Activated CD8-positive, alpha-beta memory T cell treated with anti-CD3 and anti-CD28 coated beads, Interleukin-2, amount 50 U/mL, for 4 hours (primary cell): ENCODE measurements at regions not wholly inside any gene's neighbourhood (a gene's known extent, or its start where the extent isn't known, plus 50 kb on each side); places are given as distances from the start of the nearest gene placed in this dataset.

Experiments
- DNase-seq: peaks from one replicate; pipeline ENCODE4 v3.0.0-alpha.2; 2020

- no peak for DNase-seq
Measured at GRCh38 chr4:53809816-53810215, 218.5 kb upstream of the LNX1 start.

GRCh38 chr4:53805291-53805690, 214.0 kb upstream of the LNX1 start:
- DNase-seq: no peak

- DNase-seq: no peak
Measured at GRCh38 chr4:53804719-53805118, 213.4 kb upstream of the LNX1 start.

GRCh38 chr4:53802500-53802899, 211.2 kb upstream of the LNX1 start:
- no peak for DNase-seq

DNA sequence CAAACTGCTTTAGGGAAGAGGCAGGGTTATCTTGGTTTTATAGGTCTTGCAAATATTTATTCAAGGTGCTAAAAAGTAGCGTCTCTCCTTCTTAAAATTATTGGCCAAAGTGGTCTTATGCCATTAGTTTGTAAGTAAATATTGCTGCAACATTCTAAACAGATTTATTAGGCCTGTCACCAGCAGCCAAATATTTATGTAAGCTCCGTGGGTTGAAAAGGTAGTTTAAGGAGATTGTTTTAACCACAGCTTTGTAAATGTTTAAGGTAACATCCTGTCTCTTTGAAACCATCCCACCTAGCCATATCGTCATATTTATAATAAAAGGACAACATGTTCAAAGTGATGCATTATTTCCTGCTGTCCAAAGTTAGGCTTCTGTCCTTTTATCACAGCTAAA, 210.1 kb upstream of the LNX1 start:
- DNase-seq: no peak

GRCh38 chr4:53800741-53801140, 209.5 kb upstream of the LNX1 start:
- no peak for DNase-seq

- no peak for DNase-seq
Measured at GRCh38 chr4:53793096-53793495, 201.8 kb upstream of the LNX1 start.

DNA sequence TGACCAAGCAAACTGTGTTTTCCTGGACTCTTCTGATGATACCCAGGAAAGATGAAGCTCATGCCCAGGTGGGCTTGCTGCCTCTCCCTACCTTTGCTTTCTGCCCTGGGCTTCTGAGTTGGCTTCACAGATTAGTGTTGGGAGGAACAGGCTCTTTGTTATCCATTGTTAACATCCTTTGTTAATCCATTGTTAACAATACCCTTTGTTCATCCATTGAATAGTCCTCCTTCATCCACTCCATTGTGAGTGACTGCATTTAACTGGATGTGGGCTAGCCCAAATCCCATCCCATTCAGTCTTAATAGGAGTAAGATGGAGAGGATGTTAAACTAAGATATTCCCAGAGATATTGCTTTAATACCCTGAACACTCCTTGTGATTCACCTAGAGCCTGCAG, 199.0 kb upstream of the LNX1 start:
- no peak for DNase-seq

GRCh38 chr4:53788621-53789020, 197.3 kb upstream of the LNX1 start:
- no peak for DNase-seq

GRCh38 chr4:53788011-53788410, 196.7 kb upstream of the LNX1 start:
- DNase-seq: no peak

- DNase-seq: no peak
Measured at GRCh38 chr4:53786632-53787031, 195.3 kb upstream of the LNX1 start.

GRCh38 chr4:53785996-53786395, 194.7 kb upstream of the LNX1 start:
- DNase-seq: no peak

- no peak for DNase-seq
Measured at GRCh38 chr4:53784112-53784511, 192.8 kb upstream of the LNX1 start.

DNA sequence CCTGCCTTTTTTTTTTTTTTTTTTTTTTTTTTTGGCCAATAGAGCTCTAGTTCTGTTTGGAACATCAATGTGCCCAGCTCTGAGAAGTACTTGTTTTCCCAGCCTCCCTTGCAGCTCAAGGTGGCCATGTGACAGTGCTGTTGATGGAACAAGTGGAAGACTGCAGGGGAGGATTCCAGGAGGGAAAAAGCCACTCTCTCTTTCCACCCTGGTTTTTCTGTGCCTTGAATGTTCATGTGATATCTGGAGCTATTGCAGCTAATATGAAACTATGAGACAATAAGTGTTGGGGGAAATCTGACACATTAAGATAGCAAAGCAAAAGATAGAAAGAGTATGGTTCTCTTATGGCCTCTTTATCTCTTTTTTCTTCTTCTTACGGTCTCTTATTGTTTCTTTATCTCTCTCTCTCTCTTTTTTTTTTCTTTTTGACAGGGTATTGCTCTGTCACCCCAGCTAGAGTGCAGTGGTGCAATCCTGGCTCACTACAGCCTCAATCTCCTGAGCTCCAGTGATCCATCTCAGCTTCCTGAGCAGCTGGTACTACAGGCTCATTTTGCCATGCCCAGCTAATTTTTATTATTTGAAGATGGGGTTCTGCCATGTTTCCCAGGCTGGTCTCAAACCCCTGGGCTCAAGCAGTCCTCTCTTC, 192.0 kb upstream of the LNX1 start:
- no peak for DNase-seq

DNA sequence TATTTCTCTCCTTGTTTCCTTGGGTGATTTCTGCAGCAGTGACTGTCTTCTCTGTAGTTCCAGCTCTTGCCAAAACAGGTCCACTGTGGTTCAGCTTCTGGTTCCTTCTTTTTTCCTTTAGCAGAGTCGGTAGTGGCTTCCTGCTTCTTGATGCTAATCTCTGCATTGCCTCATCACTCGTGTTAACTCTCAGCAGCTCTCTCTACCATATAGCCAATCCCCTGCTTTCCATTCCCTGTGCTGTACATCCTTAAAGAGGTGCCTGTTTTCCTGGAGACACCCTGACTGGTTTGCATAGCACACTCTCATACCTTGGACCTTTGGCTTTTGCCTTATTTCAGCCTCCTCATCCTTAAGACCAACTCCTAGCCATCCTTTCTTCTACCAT, 191.2 kb upstream of the LNX1 start:
- DNase-seq: no peak

DNA sequence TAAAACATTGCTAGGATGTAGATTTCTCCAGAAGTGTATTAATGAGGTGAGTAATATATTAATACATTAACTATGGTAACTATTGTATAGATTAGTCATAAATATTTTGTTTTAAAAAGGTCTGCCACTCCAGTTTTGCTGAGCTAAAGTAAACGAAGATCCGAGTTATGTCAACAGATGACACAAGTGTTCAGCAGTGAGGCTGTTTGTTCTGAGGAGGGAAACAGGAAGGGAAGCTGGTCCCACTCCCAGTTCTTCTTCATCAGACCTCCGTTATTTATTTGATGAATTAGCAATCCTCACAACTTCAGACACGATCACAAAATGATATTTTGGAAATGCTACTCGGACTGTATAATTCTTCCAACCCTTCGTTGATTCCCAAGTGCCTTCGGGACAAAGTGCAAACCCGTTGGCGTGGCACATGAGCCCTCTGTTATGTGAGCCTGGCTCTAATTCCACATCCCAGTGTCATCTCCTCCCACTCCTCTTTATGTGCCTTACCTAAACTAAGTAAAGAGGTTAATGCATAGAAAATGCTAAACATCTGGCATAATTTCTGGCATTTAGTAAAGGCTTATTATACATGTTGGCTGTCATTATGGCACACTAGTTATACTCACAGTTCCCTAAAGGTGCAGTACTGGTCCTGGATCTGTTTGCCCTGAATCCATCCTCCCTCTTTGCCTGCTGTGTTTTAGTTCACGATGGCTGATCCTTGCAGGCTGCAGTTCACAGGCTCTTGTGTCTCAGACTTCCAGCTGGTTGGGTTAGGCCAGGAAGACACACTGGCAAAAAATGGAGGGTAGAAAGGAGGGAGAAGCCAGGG, 190.6 kb upstream of the LNX1 start:
- no peak for DNase-seq

DNA sequence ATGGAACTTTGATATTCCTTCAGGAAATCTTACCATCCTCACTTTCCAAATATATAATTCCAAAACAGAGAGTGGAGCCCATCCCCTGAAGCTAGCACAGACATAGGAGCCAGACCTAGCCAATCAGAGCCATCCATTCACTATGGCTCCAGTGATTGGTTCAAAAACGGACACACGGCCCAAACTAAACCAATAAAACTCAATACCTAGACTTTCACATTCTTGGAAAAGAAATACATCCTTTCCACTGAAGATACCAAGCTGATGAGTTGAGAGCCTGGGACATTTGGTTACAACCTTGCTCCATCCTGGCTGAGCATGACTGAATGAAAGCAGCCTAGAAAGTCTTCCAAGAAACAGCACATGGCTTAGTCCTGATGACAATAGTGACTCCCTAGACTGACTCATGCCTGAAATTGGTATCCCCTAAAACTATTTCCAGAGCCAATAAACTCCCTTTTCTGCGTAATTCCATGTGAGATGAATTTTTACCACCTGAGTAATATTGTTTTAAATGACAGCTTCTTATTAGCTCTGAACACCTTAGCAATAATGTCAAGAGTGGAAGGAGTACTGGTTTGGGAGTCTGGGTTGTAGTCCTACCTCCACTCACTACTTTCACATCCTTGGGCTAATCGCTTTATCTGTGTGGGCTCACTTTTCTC, 189.6 kb upstream of the LNX1 start:
- no peak for DNase-seq

DNA sequence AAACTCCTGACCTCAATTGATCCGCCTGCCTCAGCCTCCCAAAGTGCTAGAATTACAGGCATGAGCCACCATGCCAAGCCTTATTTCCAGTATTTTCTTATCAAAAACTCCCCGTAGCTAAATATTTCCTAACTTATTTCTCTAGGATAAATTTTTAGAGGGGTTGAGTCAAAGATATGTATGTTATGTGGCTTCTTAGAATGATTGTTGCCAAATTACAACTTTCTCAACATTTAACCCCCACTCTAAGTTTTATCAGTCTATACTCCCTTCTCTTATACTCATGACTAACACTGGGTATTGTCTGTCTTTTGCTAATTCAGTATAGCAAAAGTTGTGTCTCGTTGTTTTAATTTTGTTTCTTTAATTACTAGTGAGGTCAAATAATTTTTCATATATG, 187.7 kb upstream of the LNX1 start:
- no peak for DNase-seq

GRCh38 chr4:53778155-53778554, 186.9 kb upstream of the LNX1 start:
- no peak for DNase-seq

- no peak for DNase-seq
Measured at GRCh38 chr4:53777244-53777984, 186.1 kb upstream of the LNX1 start.

DNA sequence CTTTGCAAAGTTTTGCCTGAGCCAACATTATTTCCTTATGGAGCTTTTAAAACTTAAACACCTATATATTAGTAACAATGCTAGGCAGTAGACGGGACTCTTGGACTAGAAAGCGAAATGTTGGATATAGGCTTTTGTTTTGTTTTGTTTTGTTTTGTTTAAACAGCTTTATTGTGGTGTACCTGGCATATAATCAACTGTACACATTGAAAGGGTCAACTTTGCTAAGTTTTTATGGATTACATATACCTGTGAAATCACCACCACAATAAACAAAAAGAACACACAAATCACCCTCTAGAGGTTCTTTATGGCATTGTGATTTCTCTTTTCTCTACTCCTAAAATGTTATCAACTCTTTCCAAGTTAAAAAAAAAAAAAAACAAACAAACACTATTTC, 184.9 kb upstream of the LNX1 start:
- no peak for DNase-seq

DNA sequence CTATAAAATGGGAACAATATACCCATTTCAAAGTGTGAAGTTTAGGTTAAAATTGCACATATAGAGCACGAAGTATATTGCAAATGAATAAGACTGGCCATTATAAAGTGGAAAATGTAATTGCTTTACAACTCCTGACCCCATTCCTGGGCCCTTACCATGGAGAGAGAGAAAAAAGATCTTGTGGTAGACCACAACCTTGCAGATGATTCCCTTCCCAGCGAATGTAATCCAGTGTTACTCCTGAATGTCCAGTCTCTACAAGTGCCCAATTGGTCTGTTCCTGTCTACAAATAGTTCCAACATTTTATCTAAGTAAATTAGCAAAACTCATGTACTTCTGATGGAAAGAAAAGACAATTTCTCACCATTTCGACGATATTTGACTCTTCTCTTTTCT, 184.1 kb upstream of the LNX1 start:
- no peak for DNase-seq

GRCh38 chr4:53771326-53771725, 180.0 kb upstream of the LNX1 start:
- no peak for DNase-seq

- DNase-seq: no peak
Measured at GRCh38 chr4:53767482-53767881, 176.2 kb upstream of the LNX1 start.
